Glomerular endothelial cell (primary cell): ENCODE measurements at regions not wholly inside any gene's neighbourhood (a gene's known extent, or its start where the extent isn't known, plus 50 kb on each side); places are given as distances from the start of the nearest gene placed in this dataset.

ENCODE experiments used
- DNase-seq: peaks from one replicate; pipeline ENCODE4 v3.0.0-alpha.2; 2011; ENCODE audit warnings: low read depth, low spot score; ENCODE audit errors: extremely low read depth

DNA sequence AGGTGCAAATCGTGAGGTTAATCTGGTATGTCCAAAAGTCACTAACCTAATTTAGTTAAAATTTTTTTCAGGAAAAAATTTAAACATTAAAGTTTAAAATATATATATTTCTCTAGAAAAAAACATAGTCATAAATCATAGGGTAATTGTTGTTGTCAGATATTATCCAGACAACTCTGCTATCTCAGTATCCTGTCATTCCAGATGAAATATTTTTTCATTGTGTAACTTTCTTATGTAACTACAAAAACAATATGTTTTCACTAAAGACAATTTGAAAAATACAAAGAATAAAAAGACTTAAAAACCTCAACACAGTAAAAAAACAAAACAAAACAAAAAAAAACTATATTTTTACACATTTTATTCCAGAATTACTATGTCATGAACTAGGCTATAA, 57.6 kb downstream of the TENT5A start:
- no peak for DNase-seq

DNA sequence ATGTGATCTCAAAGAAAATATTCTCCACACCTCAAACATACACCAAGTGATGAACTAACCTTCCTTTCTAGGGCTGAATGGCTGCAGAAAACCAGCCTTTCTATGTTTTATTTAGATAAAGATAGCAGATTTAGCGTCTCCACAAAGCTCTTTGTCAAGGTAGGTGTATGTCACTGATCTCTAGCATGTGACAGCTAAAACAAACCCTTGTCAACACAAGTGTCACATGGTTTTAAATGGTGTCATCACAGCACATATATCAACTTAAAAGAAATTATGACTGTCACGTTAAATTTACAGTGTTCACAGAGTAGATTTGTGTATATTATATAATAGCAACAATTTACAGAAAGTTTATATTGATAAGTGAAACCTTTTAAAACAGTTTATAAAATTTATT, 58.3 kb downstream of the TENT5A start:
- DNase-seq, result no peak

DNA sequence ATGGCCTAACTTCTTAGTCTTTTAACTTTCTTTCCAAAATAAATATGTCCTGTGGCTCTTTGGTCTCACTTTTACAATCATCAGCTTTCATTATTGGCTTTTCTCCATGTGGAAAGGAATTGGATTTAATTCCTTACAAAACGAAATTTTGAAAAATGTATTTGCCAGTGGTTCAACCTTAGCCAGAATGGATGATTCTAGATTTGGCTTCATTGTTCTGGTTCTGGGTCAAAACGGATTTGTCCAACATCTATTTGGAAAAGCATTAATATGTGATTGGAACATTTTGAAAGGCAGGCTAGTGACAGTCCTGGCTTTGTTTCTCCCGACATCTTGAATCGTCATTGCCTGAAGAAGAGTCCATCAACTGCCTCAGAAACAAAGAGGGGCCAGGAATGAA, 59.2 kb downstream of the TENT5A start:
- DNase-seq, result no peak

DNA sequence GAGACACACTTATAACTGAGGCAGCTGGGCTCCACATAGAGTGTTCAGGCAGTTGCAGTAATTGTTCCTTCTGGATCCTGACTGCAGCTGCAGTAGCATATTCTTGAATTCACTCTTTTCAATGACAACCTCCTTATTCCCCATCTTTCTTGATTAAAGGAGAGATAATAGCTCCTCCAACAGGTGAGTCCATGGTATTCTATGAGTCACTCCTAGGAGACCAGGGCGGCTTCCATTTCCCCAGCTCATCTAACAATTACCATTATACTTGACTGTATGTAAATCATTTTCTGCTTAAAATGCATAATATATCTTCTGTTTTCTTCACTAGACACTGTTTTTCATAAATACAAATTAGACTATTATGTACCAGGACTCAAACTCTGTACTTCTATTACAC, 62.4 kb downstream of the TENT5A start:
- DNase-seq, result no peak

DNA sequence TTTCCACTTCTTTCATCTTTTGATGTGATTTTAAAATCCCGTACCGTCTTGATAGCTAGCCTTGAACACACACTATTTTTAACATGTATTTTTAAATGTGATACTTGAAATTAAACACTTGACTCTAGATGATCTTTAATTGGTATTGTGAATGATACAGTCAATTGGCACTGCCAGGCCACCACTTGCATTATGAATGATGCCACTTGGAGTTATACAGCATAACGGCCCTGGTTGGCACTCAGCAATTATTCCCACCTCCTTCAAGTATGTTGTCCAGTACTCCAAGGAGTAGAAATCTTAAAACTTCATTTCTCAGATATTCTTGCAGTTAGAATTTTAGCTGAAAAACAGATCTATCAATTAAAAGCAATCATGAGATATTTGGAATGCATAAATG, 62.9 kb downstream of the TENT5A start:
- no peak for DNase-seq

DNA sequence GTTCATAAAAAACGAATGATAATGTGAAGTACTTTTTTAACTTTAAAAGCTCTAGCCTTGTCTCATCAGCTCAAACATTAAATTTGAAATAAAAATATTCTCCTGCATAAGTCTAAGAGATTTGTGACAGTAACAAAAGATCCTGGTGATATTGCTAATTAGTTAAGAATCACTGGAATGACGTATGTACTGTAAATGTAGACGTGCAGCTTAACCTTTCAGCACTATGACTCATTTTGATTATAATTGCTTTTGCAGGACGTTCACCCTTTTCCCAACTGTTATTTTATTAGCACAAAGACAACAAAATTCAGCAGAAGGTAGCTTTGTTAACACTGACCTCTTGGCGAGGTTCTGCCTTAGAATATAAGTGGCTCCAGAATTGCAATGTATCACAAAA, 68.6 kb downstream of the TENT5A start:
- DNase-seq, result no peak

DNA sequence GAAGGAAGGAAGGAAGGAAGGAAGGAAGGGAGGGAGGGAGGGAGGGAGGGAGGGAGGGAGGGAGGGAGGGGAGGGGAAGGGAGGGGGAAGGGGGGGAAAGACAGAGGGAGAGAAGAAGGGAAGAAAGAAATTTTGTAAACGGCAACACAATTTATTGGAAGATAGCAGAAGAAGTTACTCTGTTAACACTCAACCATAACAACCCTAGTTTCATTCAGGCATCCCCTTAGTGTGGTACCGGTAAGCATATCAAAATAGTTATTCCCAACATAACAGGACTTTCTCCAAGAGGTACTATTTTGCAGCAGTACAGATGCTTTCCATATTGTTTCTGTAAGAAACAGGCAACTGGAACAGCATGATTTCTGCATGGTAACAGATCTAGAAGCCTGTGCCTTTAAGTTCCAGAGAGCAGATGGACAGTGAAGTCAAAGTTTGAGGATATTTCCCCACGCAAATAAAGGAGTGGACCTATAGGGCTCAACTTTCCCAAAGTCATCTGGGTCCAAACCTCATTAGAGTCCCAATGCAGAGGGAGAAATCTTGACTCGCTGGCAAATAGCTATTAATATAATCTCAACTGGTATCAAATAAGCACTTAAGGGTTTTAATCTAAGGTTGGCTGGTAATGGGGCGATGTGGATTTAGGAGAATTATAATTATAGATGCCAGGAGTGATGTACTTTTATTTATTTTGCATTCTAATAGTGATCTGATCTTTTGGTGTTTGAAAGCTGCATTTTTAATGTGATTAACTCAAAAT, 69.4 kb downstream of the TENT5A start:
- DNase-seq, result no peak

DNA sequence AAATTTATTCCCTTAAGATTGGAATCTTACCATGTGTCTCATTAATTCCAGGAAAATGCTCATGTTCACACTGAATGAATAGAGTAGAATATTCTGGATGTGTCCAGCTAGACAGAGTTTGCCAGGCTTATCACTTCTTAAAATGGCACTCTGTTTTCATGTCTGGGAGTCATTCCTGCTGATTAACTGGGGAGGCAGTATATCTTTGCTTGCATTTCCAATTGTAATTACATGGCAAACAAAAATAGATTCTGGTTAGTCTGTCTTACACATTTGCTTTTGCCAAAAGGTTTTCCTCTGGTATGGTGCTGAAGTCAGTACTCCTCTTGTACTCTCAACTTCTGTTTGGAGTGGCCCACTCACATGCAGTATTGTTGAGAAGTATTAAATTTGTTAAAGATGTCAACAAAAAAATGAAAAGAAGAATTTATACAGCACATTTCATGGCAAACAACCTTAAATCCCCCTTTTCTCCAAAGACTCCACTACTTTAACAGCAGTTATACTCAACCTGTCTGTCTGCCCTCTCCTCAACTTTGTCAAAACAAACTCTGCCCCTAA, 70.2 kb downstream of the TENT5A start:
- DNase-seq, result no peak

DNA sequence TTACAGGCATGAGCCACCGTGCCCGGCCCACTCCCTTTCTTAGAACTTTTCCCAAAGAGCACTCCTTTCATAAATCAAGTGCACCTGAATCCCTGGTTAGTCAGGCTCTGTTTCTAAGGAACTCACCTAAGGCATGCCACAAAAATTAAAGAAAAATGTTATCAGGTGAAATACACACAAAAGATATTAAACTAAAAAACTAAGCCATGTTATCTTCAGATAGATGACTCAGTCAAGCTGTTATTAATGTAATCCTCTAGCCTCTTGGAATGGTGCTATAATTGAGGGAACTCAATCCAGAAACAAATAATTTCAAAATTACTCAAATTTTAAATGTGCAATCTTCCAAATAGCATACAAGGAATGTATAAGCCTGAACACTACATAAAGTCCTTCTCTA, 83.0 kb downstream of the TENT5A start:
- no peak for DNase-seq

DNA sequence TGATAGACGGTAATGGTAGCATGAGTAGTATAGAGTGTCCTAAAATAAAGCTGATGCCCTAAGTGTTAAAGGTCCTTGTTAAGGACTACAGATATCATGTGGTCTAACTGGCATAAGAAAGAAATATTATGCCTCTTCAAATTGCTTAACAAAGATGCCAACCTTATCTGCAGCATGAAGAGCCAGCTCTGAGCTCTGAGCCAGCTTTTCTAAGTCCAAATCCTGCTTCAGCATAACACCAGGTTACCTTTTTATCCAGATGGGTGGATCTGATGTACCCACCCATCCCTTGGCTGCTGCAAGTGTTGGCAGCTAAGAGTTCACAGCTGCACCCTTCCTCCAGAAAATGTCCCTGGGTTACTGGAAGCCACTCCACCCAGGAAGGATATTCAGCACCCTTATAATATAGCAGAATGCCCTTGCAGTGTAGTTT, 83.8 kb downstream of the TENT5A start:
- no peak for DNase-seq

DNA sequence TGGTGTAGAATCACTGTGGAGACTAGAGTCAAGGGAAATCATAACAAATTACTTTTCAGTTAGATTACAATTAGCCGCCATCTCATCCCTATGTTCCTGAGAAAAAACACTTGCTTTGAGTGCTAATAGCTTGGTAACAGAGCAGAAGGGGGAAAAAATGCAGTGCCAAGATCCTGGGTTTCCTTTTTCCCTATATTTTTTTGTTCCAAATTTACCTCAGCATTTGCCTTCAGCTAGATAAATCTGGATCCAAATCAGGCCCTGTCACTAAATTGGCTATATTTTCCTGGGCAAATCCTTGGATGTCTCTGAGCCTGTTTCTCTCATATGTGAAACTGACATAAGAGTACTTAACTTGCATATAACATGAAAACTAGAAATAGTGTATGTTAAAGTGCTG, 86.0 kb downstream of the TENT5A start:
- DNase-seq, result no peak

DNA sequence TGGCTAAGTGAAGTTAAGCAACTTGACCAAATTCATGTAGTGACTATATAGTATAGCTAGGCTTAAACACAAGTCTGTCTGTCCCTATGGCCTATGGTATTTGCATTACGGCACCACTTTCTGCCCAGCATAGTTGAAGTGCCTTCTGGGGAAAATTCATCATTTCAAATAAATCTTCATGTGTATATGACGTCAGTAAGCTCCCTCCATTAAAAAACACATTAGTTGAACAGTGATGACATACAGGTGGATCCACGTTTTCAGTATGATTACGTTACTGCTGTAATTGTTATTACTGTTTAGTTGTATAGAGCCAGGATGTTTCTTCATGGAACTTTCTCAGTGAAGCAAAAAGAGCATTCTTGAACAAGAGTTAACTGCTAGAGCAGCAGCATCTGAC, 96.2 kb downstream of the TENT5A start:
- no peak for DNase-seq

DNA sequence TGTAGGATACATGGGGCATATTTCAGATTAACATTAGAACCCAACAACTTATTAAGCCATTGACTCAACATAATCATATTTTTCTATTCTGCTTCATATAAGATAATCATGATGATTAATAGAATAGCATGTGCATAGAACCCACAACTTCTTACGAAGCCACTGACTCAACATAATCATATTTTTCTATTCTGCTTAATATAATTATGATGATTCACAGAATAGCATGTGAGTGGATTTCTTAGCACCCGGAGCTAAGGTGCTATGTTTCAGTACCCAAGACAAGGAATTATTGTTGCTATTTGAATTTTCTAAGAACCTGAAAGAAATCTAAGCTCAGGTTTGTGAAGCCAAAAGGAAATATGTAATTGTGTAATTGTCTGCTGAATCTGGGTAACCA, 96.8 kb downstream of the TENT5A start:
- DNase-seq, result no peak

DNA sequence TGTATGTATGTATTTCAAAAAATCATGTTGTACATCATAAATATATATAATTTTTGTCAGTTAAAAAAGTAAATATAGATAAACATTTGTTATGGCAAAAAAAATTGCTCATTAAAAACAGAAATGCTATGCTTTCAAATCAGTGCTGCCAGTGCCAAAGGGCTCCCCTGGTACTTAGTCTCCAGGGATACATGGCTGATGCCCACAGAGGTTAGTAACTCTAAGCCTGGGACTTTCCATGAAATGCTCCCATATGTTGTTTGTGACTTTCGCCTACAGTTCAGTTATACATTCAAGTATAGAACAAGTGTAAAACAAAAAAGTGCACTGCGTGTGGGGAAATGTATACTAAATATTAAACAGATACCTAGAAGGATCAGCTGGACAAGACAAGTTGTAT, 104.0 kb downstream of the TENT5A start:
- DNase-seq, result no peak

DNA sequence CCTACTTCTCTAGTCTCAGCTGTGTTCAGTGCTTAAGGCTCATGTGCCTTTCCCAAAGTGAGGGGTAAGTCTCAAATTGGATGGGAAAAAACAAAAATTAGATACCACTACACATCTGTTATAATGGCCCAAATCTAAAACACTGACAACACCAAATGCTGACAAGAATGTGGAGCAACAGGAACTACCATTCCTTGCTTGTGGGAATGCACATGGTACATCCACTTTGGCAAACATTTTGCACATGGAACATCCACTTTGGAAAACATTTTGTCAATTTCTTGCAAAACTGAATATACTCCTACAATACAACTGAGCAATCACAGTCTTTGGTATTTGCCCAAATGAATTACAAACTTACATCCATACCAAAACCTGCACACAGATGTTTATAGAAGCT, 109.3 kb downstream of the TENT5A start:
- DNase-seq, result no peak

DNA sequence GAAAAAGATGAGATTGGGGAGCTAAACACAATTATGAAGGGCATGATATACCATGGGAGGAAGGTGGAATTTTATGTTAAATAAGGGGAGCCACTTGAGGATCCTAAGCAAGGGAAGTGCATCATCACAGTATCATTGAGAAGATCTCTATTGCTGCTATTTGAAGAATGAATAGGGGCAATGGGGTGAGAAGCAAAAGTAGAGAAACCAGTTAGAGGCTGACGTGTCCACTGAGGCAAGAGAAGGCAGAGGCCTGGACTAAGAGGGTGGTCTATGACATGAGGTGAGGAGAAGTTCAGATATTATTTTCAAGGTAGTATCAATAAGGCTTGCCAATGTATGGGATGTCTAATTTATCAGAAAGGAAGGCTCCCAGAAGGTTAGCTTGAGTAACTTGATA, 111.6 kb downstream of the TENT5A start:
- DNase-seq, result no peak

DNA sequence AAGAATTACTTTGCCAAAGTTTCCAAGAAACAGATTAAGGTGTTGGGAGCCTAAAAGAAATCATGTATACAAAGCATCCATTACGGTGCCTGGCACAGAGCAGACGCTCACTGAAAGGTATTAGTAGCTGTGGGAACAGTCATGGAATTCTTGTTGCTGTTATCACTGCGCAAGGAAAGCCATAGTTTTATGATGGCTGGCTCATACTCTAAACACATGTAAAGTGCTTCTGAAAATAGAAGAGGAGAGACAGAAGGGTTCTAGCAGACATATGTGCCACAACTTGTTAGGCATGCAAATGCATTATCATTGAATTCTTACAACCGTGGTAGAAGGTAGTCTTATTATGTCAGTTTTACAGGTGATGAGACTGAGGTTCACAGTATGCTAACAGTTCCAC, 112.4 kb downstream of the TENT5A start:
- no peak for DNase-seq

DNA sequence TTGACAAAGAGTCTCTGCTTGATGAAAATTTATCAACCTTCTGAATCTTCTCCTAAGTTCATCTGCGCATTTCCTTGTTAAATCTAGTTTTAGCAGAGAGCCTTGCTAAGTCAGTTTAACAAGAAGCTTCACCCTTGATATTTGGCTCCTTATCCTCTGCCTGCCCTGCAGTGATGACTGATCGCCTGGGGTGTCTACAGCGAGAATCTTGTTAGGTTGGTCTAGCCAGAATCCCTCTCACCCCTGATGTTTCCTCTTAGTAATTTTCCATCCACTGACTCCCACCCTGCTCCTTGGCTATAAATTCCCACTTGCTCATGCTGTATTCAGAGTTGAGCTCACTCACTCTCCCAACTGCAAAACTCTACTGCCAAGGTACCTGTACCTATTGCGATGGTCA, 114.1 kb downstream of the TENT5A start:
- DNase-seq, result no peak

DNA sequence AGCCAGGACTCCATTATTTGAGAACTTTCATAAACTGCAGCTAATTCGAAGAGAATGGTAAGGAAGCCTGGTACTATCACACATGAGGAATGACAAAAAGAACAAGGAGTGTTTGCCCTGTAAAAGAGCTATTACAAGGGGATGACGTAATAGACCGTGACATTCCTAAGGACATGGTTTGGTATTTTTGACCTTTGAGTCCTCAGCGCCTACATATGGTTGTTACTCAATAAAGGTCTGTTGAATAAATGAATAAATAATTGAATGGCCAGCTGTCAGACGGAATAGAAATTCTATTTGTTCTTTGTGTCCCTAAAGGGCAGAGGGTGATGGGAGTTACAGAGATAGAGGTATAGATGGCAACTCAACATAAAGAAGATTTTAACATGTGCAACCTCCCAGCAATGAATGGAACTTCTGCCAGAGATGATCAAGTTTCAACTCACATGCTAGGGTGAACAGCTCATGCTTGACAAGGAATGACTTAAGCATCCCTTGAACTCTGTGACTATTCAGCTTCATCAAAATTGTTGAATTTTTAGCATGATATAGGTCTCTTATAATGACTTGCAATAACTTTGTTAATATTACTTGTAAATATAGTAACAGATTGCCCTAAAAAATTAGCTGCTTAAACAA, 115.4 kb downstream of the TENT5A start:
- no peak for DNase-seq

DNA sequence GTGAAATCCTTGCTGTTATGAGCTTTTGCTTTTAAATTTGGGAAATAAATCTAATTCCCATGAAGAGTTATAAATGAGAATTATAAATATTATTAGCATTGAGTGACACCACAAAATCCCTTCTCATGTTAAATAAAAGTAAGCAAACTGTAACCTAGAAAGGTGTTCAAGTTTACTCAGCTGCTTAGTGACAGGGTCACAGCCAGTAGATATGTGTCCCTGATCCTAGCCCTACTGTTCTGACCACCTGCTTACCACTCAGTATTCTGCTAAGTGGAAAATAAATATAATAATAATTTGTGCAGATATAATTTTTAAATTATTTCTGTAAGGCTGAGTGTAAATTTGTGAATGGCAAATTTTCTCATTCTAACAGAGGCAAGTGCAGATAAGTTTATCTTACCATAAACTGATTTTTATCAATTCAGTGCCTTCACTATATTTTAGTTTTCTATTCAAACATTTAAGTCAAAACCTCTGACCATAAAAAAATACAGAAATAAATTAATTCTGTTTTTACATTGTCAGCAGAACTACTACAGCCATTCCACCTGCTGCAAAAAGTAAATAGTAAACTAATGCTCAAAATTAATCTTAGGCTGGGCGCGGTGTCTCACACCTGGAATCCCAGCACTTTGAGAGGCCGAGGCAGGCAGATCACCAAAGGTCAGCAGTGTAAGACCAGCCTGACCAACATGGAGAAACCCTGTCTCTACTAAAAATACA, 118.2 kb downstream of the TENT5A start:
- DNase-seq, result no peak

DNA sequence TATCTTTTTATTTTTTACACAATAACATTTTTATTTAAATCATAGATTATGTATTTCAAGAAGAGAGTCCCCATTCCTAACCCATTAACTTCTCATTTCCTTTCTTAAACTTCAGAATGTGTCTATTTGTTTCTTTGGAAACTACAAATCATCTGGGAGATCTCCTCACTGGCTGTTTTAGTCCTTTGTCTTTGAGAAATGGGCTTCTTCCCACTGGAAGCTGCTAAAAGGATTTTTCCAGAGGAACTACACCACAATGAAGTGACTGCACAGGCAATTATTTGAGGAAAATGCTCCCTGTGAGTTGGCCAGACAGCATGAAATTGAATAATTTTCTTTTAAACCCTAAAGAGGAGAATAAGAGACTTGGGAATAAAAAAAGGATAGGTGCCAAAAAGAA, 119.1 kb downstream of the TENT5A start:
- no peak for DNase-seq

DNA sequence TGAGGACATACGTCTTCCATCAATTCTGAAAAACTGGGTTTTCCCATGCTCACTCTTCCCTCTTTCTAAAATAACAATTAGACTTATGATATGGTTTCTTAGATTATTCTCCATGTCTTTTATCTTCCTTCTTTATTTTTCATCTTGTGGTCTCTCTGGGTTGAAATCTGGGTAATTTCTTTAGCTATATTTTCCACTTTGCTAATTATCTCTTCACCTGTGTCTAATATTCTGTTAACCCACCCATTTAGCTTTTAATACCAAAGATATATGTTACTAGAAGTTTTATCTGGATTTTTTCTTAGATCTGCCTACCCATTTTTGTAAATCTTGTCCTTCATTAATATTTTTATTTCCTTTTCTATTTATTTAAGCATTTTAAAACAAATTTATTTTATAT, 121.8 kb downstream of the TENT5A start:
- DNase-seq, result no peak
